ENCODE measurements at regions not wholly inside any gene's neighbourhood (a gene's known extent, or its start where the extent isn't known, plus 50 kb on each side); places are given as distances from the start of the nearest gene placed in this dataset.

- no peak for TF ChIP-seq CTCF (IDR thresholded peaks at IDR 0.05; ENCODE audit: low read depth, low read length)
- TF ChIP-seq POLR2A (IDR thresholded peaks at IDR 0.05; ENCODE audit: extremely low read depth, insufficient read length), result no peak
- no peak for TF ChIP-seq MYC (IDR thresholded peaks at IDR 0.05; ENCODE audit: low read depth, low read length)
Observed at GRCh38 chr3:116984301-116984700, 274.7 kb downstream of the TUSC7 start.
